ENCODE measurements at regions not wholly inside any gene's neighbourhood (a gene's known extent, or its start where the extent isn't known, plus 50 kb on each side); places are given as distances from the start of the nearest gene placed in this dataset.
"Not testable (repeated sequence)": the region's sequence is repeated elsewhere in the genome, so short reads cannot be mapped to it uniquely, and the experiment has no call there.

- not testable (repeated sequence) for DNase-seq
Measured at GRCh38 chr14:83981676-83982258, 1548.2 kb upstream of the FLRT2 start.

GRCh38 chr14:83988275-83988674 is 1541.7 kb upstream of the FLRT2 start:
- DNase-seq, result no peak

- no peak for DNase-seq
Measured at GRCh38 chr14:83991666-83992065, 1538.3 kb upstream of the FLRT2 start.

- DNase-seq, result no peak
Measured at GRCh38 chr14:83992857-83993256, 1537.1 kb upstream of the FLRT2 start.

- no peak for DNase-seq
Measured at GRCh38 chr14:83993545-83993944, 1536.4 kb upstream of the FLRT2 start.

DNA sequence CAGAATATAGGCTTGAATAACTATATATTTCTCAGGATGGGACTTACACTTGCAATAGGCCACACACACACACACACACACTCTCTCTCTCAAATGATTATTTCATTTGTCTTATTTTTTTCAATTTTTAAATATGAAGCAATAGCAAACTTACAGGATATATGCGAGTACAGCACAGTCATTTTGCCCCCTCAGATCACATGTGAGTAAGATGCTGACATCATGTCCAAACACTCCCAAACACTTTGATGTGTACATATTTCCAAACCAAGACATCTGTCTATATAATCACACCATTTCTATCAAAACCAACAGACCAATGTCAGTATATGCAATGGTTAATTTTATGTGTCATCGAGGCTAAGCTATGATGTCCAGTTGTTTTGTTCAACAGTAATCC is 1535.9 kb upstream of the FLRT2 start:
- DNase-seq, result no peak

- DNase-seq, result no peak
Measured at GRCh38 chr14:84001023-84001422, 1528.9 kb upstream of the FLRT2 start.

- DNase-seq, result no peak
Measured at GRCh38 chr14:84003346-84003745, 1526.6 kb upstream of the FLRT2 start.

DNA sequence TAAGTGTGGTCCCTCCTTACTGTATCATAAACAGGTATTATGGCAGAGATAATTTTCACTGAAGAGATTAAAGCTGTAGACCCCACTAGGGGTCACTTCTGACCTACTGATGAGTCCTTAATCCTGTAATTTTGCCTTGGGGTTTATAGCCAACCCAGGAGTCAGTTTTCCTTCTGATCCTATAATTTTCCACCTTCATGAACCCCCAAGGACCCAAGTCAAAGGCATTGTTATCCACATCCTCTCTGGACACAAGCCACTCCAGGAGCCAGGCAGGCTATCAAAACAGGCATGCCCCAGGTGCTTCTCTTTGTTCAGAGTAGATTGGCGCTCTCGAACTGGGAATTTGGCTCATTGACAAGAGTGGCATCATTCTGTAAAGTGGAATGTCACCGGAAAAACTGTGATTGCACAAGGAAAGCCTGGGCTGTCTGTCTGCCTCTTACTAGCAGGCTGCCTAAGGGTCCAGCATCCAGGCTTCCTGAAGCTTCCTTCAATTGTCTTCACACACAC is 1523.2 kb upstream of the FLRT2 start:
- DNase-seq, result no peak

DNA sequence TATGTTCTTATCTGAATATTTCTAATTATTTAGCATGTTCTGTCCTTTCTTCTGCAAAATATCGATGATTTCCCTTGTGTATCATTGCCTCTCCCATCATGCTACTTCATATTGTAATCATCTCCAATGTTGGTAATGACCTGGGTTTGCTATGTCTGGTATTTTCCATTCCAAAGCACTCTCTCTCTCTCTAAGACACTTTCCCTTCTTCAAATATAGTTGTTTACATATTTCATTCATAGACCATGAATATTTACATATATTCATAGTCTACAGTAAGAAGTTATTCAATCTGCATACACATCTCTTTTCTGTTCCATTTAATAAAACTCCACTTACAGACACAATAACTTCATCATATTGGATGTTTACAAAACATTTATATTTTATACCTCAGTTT is 1516.5 kb upstream of the FLRT2 start:
- no peak for DNase-seq

DNA sequence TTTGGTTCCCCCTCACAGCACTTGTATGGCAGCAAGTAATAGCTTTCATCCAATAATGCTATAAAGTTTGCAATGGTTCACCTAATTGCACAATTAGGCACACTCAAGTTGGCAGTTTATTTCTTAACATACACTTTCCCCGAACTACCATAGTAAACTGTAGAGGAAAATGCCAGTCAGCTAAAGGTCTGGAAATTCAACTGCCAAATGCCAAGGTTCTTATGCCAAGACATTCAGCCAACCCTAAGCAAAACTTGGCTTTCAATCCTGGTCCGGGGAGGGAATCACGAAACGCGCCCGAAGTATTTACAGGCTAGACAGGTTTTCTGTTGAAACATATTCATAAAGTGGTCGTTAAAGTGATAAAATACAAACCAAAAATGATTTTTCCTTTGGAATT is 1512.4 kb upstream of the FLRT2 start:
- DNase-seq, result no peak

DNA sequence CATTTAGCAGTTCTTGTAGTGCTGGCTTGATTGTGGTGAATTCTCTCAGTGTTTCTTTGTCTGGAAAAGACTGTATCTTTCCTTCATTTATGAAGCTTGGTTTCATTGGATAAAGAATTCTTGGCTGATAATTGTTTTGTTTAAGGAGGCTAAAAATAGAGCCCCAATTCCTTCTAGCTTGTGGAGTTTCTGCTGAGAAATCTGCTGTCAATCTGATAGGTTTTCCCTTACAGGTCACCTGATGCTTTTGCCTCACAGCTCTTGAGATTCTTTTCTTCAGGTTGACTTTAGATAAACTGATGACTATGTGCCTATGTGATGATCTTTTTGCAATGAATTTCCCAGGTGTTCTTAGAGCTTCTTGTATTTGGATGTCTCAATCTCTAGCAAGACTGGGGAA is 1508.5 kb upstream of the FLRT2 start:
- no peak for DNase-seq

- no peak for DNase-seq
Measured at GRCh38 chr14:84024231-84024820, 1505.6 kb upstream of the FLRT2 start.

- DNase-seq, result no peak
Measured at GRCh38 chr14:84025106-84026012, 1504.6 kb upstream of the FLRT2 start.

DNA sequence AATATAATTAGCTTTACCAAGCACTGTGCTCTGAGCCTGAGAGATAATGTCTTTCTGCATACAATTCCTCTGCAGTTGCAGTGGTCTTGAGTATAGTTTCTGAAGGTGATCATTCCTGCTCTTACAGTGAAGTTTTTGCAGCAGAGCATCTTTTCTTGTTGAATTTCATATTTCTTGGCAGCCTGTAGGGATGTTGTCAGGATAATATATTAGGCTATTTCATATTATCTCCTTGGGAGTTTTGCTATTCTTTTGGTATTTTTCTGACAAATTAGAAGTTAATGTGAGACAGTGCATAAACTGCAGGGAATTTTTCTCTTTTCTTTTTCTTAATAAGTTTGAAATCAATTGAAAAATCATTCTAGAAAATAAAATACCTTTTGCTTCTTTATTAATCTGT is 1502.6 kb upstream of the FLRT2 start:
- no peak for DNase-seq

DNA sequence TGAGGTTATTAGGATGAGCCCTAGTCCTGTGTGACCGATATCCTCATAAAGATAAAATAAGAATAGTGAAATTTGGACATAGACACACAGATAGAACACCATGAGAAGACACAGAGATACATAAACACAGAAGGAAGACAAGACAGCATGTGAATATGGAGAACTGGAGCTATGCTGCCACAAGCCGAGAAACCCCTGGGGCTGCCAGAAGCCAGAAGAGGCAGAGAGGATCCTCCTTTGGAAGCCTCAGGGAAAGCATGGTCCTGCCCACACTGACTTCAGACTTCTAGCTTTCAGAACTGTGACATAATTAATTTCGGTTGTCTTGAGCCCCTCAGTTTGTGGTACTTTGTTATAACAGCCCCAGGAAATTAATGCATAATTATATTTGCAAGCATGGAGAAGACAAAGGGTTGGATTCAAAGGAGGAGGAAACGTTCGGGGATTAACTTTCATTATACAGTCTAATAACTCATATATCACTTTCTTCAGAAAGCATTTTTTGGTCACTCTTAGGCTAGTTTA is 1501.8 kb upstream of the FLRT2 start:
- no peak for DNase-seq

- DNase-seq, result no peak
Measured at GRCh38 chr14:84029246-84029645, 1500.7 kb upstream of the FLRT2 start.

- DNase-seq, result no peak
Measured at GRCh38 chr14:84029720-84030119, 1500.2 kb upstream of the FLRT2 start.

GRCh38 chr14:84036840-84037239 is 1493.1 kb upstream of the FLRT2 start:
- DNase-seq, result no peak

DNA sequence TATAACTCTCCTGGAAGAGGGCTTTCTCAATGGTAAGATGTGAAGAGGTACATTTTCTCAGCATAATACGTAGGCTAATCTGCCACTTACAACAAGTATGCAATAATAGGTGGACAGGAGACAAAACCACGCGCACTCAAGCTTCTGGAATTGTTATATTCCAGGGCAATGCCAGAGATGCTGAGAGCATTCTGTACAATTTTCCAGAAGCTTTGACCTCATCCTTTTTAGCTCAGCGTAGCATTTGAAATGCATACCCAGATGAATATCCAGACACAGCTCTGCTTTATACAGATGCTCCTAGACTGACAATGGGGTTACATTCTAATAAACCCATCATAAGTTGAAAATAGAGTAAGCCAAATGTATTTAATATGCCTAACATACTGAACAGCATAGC is 1492.4 kb upstream of the FLRT2 start:
- no peak for DNase-seq

DNA sequence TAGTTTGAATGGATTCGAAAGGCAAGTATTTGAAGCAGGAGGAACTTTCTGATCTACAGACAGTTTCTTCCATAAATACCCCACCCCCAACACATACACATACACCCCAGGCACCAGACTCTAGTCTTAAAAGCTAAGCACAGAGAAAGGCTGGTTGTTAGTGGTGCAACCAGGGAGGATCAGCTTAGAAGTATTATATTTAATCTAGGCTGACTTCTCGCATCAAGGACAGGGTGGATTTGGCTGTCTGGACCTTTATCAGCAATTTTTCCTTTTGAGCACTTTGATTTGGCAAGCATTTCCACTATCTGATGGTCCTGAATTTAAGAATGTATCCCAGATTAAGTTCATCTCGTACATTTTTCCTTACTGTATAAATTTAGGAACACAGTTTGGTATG is 1489.8 kb upstream of the FLRT2 start:
- DNase-seq, result no peak

GRCh38 chr14:84041421-84041820 is 1488.5 kb upstream of the FLRT2 start:
- no peak for DNase-seq

GRCh38 chr14:84042992-84043391 is 1487.0 kb upstream of the FLRT2 start:
- DNase-seq, result no peak
